ENCODE measurements at regions not wholly inside any gene's neighbourhood (a gene's known extent, or its start where the extent isn't known, plus 50 kb on each side); places are given as distances from the start of the nearest gene placed in this dataset.

DNA sequence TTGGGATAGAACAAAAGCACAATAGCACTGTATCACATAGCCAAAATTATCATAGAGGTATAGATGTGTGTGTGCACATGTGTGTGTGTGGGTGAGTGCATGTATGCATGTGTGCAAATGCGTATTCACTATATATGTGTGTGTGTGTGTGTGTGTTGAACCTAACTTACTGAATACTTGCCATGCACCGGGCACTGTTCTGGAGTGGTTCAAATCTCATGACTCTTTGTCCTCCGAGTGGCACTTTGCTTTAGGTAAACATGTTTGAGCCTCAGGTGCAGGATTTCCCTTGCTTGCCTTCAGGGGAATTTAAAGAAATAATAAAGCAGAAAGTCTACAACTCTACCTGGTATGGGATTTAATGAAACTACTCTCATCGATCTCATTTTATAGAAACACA, 183.5 kb upstream of the GDNF start:
- no peak for DNase-seq

GRCh38 chr5:38022631-38023030, 182.8 kb upstream of the GDNF start:
- DNase-seq = no peak

DNA sequence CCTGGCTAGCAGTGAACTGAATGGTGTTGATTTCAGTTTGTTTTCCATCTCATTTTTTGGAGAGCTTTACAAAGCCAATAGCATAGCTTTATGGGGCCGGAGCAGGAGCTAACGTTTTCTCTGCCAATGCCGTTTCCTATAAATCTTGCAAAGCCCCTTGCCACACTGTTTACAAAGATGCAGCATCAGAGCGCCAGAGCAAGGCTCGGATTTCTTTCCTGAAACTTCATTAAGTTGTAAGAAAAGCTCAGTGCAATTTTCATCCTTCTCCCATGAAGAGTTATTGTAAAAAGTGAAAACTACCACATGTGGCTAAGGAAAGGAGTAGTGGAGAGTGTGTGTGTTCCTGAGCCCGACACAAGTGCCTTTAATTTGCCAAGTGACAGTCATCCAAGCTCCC, 178.2 kb upstream of the GDNF start:
- no peak for DNase-seq

- no peak for DNase-seq
Measured at GRCh38 chr5:38013107-38013506, 173.3 kb upstream of the GDNF start.

- no peak for DNase-seq
Measured at GRCh38 chr5:38011668-38012188, 171.9 kb upstream of the GDNF start.

DNA sequence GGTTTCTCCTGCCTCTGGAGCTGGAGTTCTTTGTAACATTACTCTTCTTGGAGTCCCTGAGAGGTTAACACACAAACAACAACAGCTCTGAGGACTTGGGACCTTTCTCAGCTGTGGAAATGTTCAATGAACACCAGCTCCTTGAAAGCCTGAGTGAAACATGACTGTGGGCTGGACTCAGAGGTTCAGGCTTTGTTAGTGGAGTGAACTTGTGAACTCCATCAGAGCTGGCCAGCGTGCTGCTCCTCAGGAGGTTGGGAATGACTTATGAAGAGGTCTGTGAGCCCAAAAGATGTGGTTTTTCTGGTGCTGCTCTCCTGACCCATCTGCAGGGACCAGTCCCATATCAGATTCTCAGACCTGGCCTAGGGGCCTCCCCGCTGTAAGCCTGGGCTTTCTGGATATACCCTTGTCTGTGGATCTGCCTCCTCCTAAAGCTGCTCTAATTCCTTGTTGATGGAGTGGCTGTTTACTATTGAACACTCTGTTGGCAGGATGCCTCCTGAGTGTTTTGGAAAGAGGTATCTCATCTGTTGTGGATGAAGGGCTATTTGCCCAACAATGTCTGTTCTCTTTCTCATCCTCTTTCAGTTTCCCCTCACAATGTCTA, 170.0 kb upstream of the GDNF start:
- DNase-seq = no peak

DNA sequence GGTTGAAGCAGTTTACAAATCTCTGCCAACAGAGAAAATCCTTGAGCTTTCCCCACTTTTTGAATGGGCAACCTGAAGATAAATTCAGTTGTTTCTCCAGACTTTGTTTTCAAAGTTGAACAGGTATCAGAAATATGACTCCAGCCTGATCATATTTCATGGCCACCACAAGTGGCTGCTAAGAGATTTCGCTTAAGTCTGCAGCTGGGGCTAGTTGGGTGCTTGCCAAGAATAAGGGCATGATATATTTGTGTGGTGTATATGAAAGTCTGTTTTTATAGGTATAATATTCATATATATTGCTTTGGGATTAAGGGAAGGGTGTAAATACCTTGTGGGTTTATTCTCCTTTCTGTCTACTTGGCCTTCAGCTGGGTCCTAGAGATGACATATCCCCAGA, 168.4 kb upstream of the GDNF start:
- DNase-seq = no peak

GRCh38 chr5:37999593-37999992, 159.8 kb upstream of the GDNF start:
- DNase-seq = no peak

DNA sequence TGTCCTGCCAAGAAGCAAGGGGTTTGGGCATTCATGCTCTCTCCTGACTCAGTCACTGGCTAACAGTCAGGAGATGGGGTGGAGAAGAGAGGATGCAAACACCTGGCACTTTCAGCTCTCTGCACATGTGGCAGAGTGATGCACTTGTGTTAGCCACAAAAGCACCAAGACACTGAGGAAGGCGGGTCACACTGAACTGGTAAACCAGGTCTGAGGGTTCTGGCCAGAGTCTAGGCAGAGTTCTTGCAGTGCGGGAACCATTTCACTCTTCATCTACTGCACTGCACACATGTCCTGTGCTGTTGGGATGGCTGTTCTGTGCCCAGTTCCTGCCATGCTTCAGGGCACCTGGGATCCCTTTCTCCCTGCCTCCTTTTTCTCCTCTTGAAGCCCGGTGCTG, 157.1 kb upstream of the GDNF start:
- no peak for DNase-seq

DNA sequence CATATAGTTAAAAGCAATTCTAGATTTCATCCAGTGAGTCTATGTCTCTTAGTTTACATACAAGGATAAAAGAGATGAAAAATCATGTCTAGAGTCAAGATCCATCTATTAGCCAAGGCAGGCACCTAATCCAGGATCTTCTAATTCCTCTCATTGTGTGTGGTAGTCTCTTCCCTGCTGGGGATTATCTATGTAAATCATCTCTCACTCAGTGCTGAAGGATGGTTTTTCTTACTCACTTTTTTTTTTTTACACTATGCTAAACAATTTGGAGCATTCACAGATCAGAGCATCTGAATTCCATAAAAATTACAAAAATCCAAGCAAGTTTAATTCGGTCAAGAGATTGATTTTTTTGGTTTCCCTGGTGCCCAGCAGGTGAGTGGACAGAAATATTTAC, 154.9 kb upstream of the GDNF start:
- DNase-seq = no peak

DNA sequence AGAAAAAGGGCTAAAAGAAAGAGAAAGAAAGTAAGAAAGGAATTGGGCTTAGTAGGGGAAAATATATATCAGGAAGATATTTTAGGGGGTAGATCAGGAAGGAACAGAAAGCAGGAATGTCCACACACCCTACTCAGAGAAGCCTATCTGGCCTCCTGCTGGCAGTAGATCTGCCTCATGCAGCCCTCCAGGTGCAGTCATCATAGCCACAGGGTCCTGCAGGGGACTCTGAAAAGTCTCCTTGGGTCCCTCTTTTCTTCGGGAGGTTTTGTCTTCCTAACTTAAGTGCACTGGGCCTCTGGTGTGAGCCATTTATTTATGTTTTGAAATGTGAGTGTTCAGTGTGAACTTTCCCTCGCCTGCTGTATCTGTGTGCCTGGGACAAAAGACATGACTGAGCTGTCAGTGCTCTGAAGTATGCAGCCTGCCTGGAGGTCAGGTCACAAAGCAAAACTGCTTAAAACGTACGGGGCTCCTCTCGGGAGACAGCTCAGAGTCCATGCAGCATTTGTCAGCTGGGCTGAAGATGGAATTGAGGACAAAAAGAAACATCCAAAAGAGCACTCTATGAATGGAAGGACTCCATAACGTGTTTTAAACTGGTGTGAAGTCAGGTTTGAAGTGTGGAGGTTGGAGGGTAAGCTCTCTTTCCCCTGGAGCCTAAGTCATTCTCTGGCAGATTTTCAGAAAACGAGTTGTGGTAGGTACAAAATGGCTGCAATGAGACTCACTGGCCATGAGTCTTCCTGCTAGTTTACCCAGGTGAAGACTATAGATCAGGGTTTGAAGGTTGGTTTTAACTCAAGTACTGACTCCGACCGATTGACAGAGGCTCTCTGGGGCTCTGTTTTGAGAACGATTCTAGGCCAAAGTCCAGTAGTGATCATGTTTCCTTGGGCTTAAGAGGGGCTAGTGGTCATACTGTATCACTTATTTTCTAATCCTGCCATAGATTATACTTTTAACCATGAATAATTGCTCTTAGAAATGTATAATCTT, 151.8 kb upstream of the GDNF start:
- no peak for DNase-seq

DNA sequence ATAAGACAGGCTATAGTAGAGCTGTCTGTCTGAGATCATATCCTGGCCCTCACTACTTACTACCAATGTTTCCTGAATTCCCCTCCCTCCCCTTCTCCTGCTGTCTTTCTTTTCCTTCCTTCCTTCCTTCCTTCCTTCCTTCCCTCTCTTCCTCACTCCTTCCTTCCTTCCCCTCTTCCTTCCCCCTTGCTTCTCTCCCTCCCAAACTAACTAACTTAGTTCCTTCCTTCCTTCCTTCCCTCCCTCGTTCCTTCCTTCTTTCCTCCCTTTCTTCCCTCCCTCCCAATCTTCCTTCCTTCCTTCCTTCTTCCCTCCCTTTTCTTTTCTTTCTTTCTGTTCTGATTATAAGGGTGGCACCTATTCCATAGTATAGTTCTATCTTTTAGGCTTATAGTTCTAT, 150.0 kb upstream of the GDNF start:
- DNase-seq = no peak

DNA sequence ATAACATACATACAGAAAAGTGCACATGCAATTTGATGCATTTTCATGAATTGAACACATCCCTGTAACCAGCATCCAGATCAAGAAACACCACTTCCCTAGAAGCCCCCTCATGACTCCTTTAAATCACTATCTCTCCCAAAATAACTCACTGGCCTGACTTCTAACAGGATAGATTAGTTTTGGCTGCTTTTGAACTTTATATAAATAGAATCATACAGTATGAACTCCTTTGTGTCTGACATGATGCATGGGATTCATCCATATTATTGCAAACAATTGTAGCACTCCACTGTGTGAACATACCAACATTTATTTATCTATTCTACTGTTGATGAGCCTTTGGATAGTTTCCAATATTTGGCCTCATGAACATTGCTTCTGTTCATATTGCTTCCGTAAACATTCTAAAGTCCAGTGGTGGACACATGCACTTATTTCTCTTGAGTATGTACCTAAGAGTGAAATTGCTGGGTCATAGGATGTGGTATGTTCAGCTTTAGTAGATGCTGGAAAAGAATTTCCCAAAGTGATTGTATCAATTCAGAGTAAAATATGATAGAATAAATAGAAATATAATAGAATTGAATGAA, 148.7 kb upstream of the GDNF start:
- DNase-seq = no peak

- no peak for DNase-seq
Measured at GRCh38 chr5:37984300-37984699, 144.5 kb upstream of the GDNF start.

- no peak for DNase-seq
Measured at GRCh38 chr5:37983463-37983862, 143.6 kb upstream of the GDNF start.

- DNase-seq = no peak
Measured at GRCh38 chr5:37979559-37979958, 139.7 kb upstream of the GDNF start.

DNA sequence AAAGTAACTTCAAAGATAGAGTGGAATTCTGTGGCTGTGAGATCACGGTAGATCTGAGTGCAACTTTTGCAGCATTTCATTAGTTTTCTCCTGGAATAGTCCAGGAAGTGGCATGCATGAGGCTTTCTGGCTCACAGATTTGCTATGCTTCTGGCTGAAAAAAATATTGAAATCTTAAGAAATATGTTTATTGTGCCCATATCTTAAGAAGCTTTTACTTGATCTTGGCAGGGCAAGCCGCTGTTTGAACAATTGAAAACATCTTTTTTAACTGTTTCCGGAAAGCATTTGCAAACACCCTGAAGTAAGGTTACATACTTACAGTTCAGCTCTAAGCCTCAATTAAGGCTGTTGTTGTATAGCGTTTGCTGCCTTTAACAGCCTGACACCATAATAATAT, 135.7 kb upstream of the GDNF start:
- DNase-seq = no peak

- no peak for DNase-seq
Measured at GRCh38 chr5:37971483-37972024, 131.7 kb upstream of the GDNF start.

- DNase-seq = no peak
Measured at GRCh38 chr5:37966871-37967270, 127.0 kb upstream of the GDNF start.

- no peak for DNase-seq
Measured at GRCh38 chr5:37966291-37966690, 126.5 kb upstream of the GDNF start.

- DNase-seq = no peak
Measured at GRCh38 chr5:37962389-37962788, 122.5 kb upstream of the GDNF start.

DNA sequence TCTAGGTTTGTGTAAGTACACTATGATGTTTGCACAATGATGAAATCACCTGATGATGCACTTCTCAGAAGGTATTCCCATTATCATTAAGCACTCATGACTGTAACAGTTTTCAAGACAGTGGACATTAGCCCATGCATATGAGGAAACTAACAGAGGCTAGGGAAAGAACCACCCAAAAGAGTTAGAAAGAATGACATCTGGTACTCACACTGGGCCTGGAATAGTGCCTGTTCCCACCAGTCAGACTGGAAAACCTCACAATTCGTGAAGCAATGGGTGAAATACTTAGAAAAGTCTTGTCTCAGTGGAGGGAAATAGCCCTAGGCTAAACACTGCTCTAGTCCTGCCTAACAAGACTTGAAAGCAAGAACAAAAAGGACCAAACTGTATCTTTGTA, 117.4 kb upstream of the GDNF start:
- DNase-seq = no peak

- DNase-seq = no peak
Measured at GRCh38 chr5:37955748-37956147, 115.9 kb upstream of the GDNF start.

DNA sequence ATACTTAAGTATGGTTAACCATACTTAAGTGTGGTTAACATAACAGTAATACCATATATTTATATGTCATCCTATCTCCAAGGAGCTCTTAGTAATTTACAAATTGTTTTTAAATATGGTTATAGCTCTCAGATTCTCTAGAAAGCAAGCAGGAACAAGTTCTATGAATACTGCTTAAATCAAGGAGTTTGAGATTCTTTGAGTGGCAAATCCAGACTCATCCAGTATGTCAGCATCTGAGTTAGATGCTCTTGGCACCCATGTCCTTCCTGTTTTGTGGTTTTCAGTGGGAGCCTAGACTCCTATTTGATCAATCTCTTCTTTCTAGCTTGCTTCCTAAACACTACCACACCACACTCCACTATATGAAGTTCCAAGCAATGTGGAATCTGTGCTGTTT, 114.7 kb upstream of the GDNF start:
- DNase-seq = no peak
